ENCODE measurements at regions not wholly inside any gene's neighbourhood (a gene's known extent, or its start where the extent isn't known, plus 50 kb on each side); places are given as distances from the start of the nearest gene placed in this dataset.

- FAIRE-seq (no peak), DNase-seq (ENCODE audit: low read depth, low spot score) (no peak)
- Histone ChIP-seq H2AFZ (ENCODE audit: control insufficient read depth, low read length) (no peak overlapping the region), H3K27me3 (ENCODE audit: control insufficient read depth, extremely low read depth, insufficient read depth, low read length) (peaks cover 3% of the 10 kb centered on the region), H4K20me1 (ENCODE audit: control insufficient read depth, extremely low read depth, insufficient read depth, low read length) (no peaks in the 10 kb centered on the region), H3K9ac (ENCODE audit: control insufficient read depth, extremely low read depth, insufficient read depth, low read length) (no peak overlapping the region), H3K9me1 (ENCODE audit: control insufficient read depth, extremely low read depth, insufficient read depth, low read length) (no peaks in the 10 kb centered on the region), H3K27ac (ENCODE audit: control insufficient read depth, insufficient read depth, low read length) (no peak overlapping the region), H3K4me2 (ENCODE audit: control insufficient read depth, extremely low read depth, insufficient read depth, low read depth, low read length) (no peak overlapping the region), H3K36me3 (ENCODE audit: control insufficient read depth in 2 of 2, extremely low read depth in 1 of 2, insufficient read depth in 2 of 2, low read length in 2 of 2) (no peaks in the 10 kb centered on the region), H3K79me2 (ENCODE audit: control insufficient read depth, insufficient read depth, low read length) (no peaks in the 10 kb centered on the region), H3K4me1 (ENCODE audit: control insufficient read depth, extremely low read depth, insufficient read depth, low read length) (no peaks in the 10 kb centered on the region), H3K9me3 (ENCODE audit: control insufficient read depth, low read depth, low read length) (no peaks in the 10 kb centered on the region), H3K4me3 (ENCODE audit: control insufficient read depth in 2 of 3, extremely low read depth in 1 of 3, insufficient read depth in 2 of 3, low read depth in 1 of 3, low read length in 3 of 3) (no peak overlapping the region)
- no peak for TF ChIP-seq EZH2 (IDR thresholded peaks at IDR 0.05; ENCODE audit: low read length)
- TF ChIP-seq, protein P1, sequence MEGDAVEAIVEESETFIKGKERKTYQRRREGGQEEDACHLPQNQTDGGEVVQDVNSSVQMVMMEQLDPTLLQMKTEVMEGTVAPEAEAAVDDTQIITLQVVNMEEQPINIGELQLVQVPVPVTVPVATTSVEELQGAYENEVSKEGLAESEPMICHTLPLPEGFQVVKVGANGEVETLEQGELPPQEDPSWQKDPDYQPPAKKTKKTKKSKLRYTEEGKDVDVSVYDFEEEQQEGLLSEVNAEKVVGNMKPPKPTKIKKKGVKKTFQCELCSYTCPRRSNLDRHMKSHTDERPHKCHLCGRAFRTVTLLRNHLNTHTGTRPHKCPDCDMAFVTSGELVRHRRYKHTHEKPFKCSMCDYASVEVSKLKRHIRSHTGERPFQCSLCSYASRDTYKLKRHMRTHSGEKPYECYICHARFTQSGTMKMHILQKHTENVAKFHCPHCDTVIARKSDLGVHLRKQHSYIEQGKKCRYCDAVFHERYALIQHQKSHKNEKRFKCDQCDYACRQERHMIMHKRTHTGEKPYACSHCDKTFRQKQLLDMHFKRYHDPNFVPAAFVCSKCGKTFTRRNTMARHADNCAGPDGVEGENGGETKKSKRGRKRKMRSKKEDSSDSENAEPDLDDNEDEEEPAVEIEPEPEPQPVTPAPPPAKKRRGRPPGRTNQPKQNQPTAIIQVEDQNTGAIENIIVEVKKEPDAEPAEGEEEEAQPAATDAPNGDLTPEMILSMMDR (optimal IDR thresholded peaks at IDR 0.05 in 1 of 3, IDR thresholded peaks at IDR 0.05 in 1 of 3, conservative IDR thresholded peaks at IDR 0.05 in 1 of 3; ENCODE audit: extremely low read depth in 1 of 3, insufficient read depth in 2 of 3, low read length in 3 of 3): no peak
- dilution Hi-C loops (cut with MboI; ENCODE audit: extremely low pct_ligation_motif_present, low sequenced_read_pairs): no loop called here
These were observed 137.8 kb downstream of the OAT start for GRCh38 chr10:124280916-124281315.

- DNase-seq (ENCODE audit: low read depth, low spot score) (no peak), FAIRE-seq (no peak)
- Histone ChIP-seq H4K20me1 (ENCODE audit: control insufficient read depth, extremely low read depth, insufficient read depth, low read length) (no peaks in the 10 kb centered on the region), H3K4me3 (ENCODE audit: control insufficient read depth in 2 of 3, extremely low read depth in 1 of 3, insufficient read depth in 2 of 3, low read depth in 1 of 3, low read length in 3 of 3) (no peak overlapping the region), H3K9me3 (ENCODE audit: control insufficient read depth, low read depth, low read length) (no peaks in the 10 kb centered on the region), H3K79me2 (ENCODE audit: control insufficient read depth, insufficient read depth, low read length) (no peaks in the 10 kb centered on the region), H3K4me1 (ENCODE audit: control insufficient read depth, extremely low read depth, insufficient read depth, low read length) (no peaks in the 10 kb centered on the region), H3K9me1 (ENCODE audit: control insufficient read depth, extremely low read depth, insufficient read depth, low read length) (no peaks in the 10 kb centered on the region), H3K36me3 (ENCODE audit: control insufficient read depth in 2 of 2, extremely low read depth in 1 of 2, insufficient read depth in 2 of 2, low read length in 2 of 2) (no peaks in the 10 kb centered on the region), H3K9ac (ENCODE audit: control insufficient read depth, extremely low read depth, insufficient read depth, low read length) (no peak overlapping the region), H2AFZ (ENCODE audit: control insufficient read depth, low read length) (no peak overlapping the region), H3K4me2 (ENCODE audit: control insufficient read depth, extremely low read depth, insufficient read depth, low read depth, low read length) (no peak overlapping the region), H3K27me3 (ENCODE audit: control insufficient read depth, extremely low read depth, insufficient read depth, low read length) (peaks cover 3% of the 10 kb centered on the region), H3K27ac (ENCODE audit: control insufficient read depth, insufficient read depth, low read length) (no peak overlapping the region)
- no peak for TF ChIP-seq EZH2 (IDR thresholded peaks at IDR 0.05; ENCODE audit: low read length)
- TF ChIP-seq, protein P1 (optimal IDR thresholded peaks at IDR 0.05 in 1 of 3, IDR thresholded peaks at IDR 0.05 in 1 of 3, conservative IDR thresholded peaks at IDR 0.05 in 1 of 3; ENCODE audit: extremely low read depth in 1 of 3, insufficient read depth in 2 of 3, low read length in 3 of 3): no peak
- dilution Hi-C loops (cut with MboI; ENCODE audit: extremely low pct_ligation_motif_present, low sequenced_read_pairs): no loop called here
These were observed 138.8 kb downstream of the OAT start for GRCh38 chr10:124279882-124280281.
